T-helper 2 cell treated with Interferon-gamma antibody and Interleukin-4, amounts not matched to agents 100 ng/mL and 5 ng/mL, for 36 hours (primary cell): ENCODE measurements at regions not wholly inside any gene's neighbourhood (a gene's known extent, or its start where the extent isn't known, plus 50 kb on each side); places are given as distances from the start of the nearest gene placed in this dataset.

Experiments used
- intact Hi-C: fragments of 100-400 bp; cut with micrococcal nuclease; formaldehyde crosslinking; loops from one replicate; pipeline ENCODE4 v1.15.1; 2023

DNA sequence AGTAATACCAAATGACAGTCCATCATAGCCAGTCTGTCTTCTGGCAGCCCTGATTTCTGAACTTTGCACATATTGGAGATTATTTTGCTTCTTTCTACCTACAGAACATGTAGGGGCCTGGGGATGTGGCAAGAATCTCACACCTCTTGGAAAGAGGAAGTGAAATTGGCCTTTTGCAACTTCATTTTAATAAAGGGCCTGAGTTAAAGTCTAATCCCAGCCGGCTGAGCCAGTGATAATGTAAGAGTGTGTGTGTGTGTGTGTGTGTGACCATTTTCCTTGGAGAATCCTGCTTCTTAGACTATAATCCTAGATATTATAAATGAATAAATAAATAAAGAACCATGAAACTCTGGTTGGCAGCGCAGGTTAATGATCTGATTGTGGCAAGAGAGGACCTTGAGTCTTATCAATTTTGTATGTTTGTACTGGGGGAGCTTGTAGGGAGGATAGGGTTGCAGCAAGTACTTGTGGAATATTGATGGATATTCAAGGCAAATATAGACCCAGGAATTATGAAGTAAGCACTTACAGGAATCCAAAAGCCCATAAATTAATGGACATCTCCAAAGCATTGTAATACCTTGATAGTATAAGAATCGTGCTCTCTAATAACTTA is 233.2 kb upstream of the AMIGO2 start:
- intact Hi-C loops: no loop called here

DNA sequence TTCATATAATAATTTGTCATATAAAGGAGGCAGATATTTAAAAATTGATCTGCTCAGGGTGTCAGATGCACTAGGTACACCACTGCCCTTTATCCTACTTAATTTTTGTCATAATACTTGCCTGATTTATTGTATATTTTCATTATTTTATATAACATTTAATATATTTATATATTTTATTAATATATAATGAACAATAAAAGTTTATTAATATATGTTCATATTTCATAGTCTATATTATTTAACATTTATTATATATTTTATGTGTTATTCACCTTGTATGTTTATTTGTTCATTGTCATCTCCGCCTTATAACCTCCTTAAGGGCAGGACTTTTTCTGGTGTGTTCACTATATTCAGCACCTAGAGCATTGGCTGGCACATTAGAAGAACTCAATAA is 232.4 kb upstream of the AMIGO2 start:
- intact Hi-C loops: no loop called here

DNA sequence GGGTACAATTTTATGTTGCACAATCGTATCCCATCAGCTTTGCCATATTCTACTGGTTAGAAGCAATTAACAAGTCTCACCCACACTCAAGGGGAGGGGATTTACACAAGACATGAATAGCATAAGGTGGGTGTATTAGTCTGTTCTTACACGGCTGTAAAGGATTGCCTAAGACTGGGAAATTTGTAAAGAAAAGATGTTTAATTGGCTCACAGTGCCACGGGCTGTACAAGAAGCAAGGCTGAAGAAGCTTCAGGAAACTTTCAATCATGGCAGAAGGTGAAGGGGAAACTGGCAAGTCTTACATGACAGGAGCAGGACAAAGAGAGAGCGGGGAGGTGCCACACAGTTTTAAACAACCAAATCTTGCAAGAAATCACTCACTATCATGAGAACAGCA is 231.8 kb upstream of the AMIGO2 start:
- intact Hi-C loops: no loop called here

DNA sequence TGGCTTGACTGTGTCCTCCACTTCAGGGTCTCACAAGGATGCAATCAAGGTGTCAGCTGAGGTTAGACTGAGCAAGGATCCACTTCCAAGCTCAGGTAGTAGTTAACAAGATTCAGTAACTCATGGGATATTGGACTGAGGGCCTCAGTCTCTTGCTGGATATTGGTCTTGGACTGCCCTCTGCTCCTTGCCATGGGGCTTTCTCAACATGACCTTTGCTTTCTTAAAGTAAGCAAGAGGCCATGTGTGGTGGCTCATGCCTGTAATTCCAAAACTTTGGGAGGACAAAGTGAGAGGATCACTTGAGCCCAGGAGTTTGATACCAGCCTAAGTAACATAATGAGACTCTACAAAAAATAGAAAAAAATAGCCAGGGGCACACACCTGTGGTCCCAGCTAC is 231.3 kb upstream of the AMIGO2 start:
- intact Hi-C loops: no loop called here

GRCh38 chr12:47308672-47309071 is 228.9 kb upstream of the AMIGO2 start:
- intact Hi-C loops: loop anchor here (5.0 kb wide), 2 partner anchors 36 to 54 kb away; no protein-coding TSS in a partner anchor

GRCh38 chr12:47307680-47308399 is 228.1 kb upstream of the AMIGO2 start:
- intact Hi-C loops: loop anchor here (1.0 to 5.0 kb wide), 6 partner anchors 36 to 276 kb away; partner anchors contain the start of genes AMIGO2 and PCED1B

DNA sequence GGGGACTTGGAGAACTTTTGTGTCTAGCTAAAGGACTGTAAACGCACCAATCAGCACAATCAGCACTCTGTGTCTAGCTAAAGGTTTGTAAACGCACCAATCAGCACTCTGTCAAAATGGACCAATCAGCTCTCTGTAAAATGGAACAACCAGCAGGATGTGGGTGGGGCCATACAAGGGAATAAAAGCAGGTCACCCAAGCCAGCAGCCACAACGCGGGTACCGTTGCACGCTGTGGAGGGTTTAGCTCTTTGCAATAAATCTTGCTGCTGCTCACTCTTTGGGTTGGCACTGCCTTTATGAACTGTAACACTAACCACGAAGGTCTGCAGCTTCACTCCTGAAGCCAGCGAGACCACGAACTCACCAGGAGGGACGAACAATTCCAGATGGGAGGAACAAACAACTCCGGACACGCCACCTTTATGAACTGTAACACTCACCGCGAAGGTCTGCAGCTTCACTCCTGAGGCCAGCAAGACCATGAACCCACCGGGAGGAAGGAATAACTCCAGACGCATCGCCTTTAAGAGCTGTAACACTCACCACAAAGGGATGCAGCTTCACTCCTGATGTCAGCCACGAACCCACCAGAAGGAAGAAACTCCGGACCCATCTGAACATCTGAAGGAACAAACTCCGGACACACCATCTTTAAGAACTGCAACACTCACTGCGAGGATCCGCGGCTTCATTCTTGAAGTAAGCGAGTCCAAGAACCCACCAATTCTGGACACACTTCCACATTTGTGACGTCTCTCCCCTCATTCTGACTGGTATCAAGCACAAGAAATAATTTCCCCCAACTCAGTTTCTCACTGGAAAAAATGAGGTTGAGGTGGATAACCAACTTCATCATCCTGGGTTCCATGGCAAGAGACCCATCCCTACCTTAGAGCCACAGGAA is 227.3 kb upstream of the AMIGO2 start:
- intact Hi-C loops: loop anchor here (1.0 to 5.0 kb wide), 6 partner anchors 35 to 275 kb away; partner anchors contain the start of genes AMIGO2 and PCED1B

DNA sequence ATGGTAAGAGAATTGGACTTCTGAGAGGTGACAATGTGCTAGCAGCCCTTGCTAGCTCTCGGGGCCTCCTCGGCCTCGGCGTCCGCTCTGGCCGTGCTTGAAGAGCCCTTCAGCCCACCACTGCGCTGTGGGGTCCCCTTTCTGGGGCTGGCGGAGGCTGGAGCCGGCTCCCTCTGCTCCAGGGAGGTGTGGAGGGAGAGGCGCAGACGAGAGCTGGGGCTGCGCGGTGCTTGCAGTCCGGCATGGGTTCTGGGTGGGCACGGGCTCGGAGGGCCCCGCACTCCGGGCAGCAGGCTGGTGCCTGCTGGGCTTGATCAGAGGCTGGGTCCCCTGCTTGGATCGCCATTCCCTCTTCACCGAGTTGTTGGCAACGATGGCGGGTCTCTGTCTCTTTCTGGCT is 226.4 kb upstream of the AMIGO2 start:
- intact Hi-C loops: loop anchor here (2.0 to 5.0 kb wide), 3 partner anchors 34 to 227 kb away; partner anchors contain the start of genes AMIGO2 and PCED1B

DNA sequence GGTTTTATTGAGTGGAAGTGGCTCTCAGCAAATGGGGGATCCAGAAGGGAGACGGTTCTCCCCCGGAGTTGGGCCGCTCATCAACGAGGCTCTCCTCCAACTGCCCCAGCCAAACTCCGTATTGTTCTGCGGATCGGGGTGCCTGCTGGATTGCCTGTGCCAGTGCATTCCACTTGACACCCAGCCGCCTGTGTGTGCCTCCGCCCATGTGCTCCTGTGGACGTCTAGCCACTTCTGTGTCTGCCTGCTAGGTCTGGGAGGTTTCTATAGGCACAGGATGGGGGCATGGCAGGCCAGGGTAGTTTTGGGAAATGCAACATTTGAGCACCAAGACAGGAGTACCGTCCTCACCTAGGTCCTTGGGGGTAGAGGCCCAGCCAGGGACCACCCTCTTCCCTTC is 225.7 kb upstream of the AMIGO2 start:
- intact Hi-C loops: loop anchor here (5.0 kb wide), 2 partner anchors 33 to 57 kb away; no protein-coding TSS in a partner anchor

DNA sequence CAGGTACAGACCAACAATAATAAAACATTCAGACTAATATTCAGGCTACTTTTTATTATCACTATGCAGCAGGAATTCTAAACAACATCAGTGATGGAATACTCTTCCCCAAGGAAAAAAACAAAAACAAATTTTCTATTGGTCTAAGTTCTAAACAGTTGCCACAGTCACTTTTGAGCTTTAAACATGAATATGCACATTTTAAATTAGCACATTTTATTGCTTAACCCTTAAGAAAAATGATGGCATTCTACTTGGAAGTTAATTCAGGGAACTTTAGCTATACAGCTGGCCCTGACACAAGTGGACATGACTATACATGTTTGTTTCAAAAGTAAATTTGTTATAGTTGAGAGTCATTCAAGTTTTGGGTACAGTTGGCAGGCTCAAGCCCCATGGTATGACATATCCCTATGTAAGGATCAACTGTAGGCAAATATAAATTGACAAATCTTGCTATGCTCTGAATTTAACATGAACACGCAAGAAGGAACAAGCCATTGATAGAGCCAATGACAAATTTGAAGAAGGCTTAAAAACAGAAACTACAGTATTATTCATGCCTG is 224.3 kb upstream of the AMIGO2 start:
- intact Hi-C loops: no loop called here

- intact Hi-C loops: no loop called here
Measured at GRCh38 chr12:47303207-47303606, 223.4 kb upstream of the AMIGO2 start.

DNA sequence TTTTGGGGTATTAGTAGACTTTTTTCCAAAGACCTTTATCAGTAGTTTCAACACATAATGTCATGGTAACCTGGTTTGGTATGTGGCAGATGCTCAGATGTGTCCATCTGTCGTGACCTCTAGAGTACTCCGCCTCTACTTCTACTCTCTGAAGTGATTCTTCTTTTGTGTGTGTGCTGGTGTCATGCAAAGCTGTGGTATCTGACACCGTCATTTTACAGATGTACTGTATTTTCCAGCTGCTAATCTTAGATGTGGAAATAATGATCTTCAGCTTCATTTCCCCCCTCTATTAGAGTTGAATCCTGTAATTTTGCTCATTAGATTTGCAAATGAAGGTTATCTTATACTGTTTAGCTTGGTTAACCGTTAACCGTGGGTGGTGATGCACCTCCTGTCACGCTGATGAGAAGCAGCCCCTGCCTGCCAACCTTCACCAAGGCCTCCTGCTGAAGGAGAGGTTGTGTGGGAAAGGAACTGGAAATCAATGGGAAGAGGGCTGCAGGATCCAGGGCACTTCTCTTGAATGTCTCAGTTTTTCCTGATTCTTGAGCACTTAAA is 222.4 kb upstream of the AMIGO2 start:
- intact Hi-C loops: no loop called here

DNA sequence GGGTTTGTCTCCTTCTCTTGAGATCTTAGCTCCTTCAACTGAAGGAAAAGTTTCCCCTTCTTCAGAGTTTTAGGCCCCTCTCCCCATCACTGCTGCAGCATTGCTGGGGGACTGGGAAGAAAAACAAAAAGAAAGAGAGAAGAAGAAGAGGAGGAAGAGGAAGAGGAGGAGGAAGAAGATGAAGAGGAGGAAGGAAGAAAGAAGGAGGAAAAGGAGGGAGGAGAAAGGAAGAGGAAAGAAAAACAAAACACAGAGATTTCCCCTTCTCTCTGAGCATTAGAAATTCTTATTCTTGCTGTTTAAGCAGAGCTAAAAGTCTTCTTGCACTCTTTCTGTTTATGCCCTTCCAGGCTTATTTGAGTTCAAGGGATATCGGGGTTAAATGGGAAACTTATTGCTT is 219.8 kb upstream of the AMIGO2 start:
- intact Hi-C loops: no loop called here

DNA sequence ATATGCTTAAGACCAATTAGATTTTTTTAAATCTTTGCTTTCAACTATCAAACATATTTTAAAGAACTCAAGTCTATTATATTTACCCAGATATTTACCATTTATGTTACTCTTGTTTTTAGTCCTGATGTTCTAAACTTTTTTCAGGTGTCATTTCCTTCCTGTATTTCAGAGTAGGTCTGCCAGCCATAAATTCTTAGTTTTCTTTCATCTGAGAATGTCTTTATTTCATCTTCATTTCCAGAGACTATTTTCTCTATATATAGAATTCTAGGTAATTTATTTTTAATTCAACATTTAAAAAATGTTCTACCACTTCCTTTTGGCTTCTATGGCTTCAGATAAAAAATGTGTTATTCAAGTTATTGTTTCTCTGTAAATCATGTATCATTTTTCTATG is 218.2 kb upstream of the AMIGO2 start:
- intact Hi-C loops: no loop called here

DNA sequence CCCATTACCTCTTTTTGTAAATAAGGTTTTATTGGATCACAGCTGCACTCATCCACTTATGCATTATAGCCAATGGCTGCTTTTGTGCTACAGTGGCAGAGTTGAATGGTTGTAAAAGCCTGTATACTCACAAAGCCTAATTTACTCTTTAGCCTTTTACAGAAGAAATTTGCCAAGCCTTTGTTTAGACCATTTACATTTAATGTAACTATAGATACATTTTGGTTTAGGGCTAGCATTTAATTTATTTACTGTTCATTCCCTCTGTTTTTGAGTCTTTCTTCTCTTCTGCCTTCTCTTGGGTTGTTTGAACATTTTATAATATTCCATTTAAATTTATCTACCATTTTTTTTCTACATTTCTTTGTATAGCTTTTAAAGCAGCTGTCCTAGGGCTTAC is 217.1 kb upstream of the AMIGO2 start:
- intact Hi-C loops: no loop called here

GRCh38 chr12:47293406-47293805 is 213.6 kb upstream of the AMIGO2 start:
- intact Hi-C loops: no loop called here

- intact Hi-C loops: no loop called here
Measured at GRCh38 chr12:47286676-47287075, 206.9 kb upstream of the AMIGO2 start.
